Body of pancreas (tissue), 4 donors: ENCODE measurements at regions not wholly inside any gene's neighbourhood (a gene's known extent, or its start where the extent isn't known, plus 50 kb on each side); places are given as distances from the start of the nearest gene placed in this dataset.
"Not testable (repeated sequence)": the region's sequence is repeated elsewhere in the genome, so short reads cannot be mapped to it uniquely, and the experiment has no call there.

Source experiments
- CTCF ChIP-seq, 7 experiments: fragments of 450-650 bp in 4 of 7; fragments of 200-600 bp in 3 of 7; sonication (generic) in 3 of 7; IDR thresholded peaks; one replicate each; pipeline ENCODE4 v1.5.1; 2016 to 2019; ENCODE audit warnings: antibody characterized with exemption in 7 of 7
- POLR2A ChIP-seq, 3 donors: fragments of 450-650 bp; IDR thresholded peaks; one replicate each; pipeline ENCODE4 v1.6.1; 2016; ENCODE audit warnings: antibody characterized with exemption in 3 of 3, mild to moderate bottlenecking in 2 of 3

- not testable (repeated sequence) for TF ChIP-seq POLR2A, CTCF (IDR thresholded peaks at IDR 0.05)
Observed at GRCh38 chr15:34488973-34489959, 51.7 kb upstream of the GOLGA8A start.
